ENCODE measurements at regions not wholly inside any gene's neighbourhood (a gene's known extent, or its start where the extent isn't known, plus 50 kb on each side); places are given as distances from the start of the nearest gene placed in this dataset.

DNA sequence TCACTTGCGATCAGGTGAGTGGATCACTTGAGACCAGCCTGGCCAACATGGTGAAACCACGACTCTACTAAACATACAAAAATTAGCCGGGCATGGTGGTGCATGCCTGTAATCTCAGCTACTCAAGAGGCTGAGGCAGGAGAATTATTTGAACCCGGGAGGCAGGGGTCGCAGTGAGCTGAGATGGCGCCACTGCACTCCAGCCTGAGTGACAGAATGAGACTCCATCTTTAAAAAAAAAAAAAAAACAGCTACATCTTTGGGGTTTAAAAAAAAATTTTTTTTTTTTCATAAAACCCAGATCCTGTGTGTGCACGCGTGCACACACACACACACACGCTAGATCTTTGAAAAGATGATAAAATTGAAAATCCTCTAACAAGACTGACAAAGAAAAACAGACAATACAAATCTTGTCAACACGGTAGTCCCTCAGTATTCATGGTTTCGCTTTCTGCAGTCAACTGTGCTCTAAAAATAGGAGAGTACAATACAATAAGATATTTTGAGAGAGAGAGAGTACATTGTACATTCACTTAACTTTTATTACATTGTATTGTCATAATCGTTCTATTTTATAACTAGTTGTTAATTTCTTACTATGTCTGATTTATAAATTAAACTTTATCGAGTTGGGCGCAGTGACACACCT lies 295.3 kb upstream of the RGS6 start:
- in situ Hi-C loops (cut with MboI; ENCODE audit: low pct_unique_long_range_greater_than_20kb in 2 of 9, low sequenced_read_pairs in 9 of 9, unreplicated experiment in 9 of 9): no loop called here
- Histone ChIP-seq H3K27ac (no peak overlapping the region), H3K4me3 (no peak overlapping the region), H3K4me1 (replicated peaks in 1 of 2) (no peaks in the 10 kb centered on the region)
- WGBS, 10 experiments: 90 to 100% (median 97%) methylated on average over 2 to 14 of the region's 14 CpGs
- no peak for ATAC-seq (replicated peaks in 6 of 8)

DNA sequence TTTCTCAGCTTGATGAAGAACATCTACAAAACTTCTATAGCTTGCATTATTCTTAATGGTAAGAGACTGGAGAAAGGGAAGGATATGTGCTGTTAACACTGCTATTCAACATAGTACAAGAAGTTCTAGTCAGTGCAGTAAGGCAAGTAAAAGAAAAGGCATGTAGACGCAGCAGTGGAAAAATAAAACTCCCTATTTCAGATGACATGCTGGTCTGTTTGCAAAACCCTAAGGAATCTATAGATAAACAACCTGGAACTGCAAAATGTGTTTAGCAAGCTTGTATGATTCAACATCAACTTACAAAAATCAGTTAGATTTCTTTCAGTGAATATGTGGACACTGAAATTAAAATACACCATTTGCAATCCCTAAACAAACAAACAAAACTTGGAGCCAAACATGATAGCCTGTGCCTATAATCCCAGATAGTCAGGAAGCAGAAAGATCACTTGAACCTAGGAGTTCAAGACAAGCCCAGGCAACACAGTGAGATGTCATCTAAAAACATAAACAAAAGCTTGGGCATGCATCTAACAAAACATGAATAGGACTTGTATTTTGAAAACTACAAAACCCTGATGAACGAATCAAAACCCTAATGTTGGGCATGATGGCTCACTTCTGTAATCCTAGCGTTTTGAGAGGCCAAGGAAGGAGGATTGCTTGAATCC lies 293.6 kb upstream of the RGS6 start:
- Histone ChIP-seq H3K27ac (no peak overlapping the region), H3K4me3 (no peak overlapping the region), H3K4me1 (replicated peaks in 1 of 2) (no peaks in the 10 kb centered on the region)
- in situ Hi-C loops (cut with MboI; ENCODE audit: low pct_unique_long_range_greater_than_20kb in 2 of 9, low sequenced_read_pairs in 9 of 9, unreplicated experiment in 9 of 9): no loop called here
- no peak for ATAC-seq (replicated peaks in 6 of 8)
- WGBS, 10 experiments: 75 to 100% (median 94%) methylated on average over 1 to 3 of the region's 3 CpGs

DNA sequence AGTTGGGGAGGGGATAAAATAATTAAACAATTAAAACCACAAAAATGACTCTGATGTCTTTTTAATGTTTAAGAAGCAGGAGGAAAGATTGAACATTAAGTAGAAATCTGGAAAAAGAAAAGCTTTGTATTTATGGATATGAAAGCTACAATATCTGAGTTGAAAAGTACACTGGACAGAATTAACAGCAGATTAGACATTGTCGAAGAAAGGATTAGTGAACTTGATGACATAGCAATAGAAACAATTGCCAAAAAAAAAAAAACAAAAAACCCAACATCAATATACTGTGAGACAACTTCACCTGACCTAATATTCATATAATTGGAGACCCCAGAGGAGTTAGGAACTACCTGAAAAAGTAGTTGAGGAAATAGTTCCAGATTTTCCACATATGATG lies 289.5 kb upstream of the RGS6 start:
- H3K4me1 ChIP-seq (replicated peaks in 1 of 2): no peaks in the 10 kb centered on the region
- H3K27ac ChIP-seq: no peak overlapping the region
- ATAC-seq (replicated peaks in 6 of 8): no peak
- H3K4me3 ChIP-seq: no peak overlapping the region
- 86 to 100% (median 92%) methylated on average over 1 of the region's 1 CpG; no CpG with 5 or more reads in 2 of the 10 experiments for WGBS, 10 experiments
- in situ Hi-C loops (cut with MboI; ENCODE audit: low pct_unique_long_range_greater_than_20kb in 2 of 9, low sequenced_read_pairs in 9 of 9, unreplicated experiment in 9 of 9): no loop called here

DNA sequence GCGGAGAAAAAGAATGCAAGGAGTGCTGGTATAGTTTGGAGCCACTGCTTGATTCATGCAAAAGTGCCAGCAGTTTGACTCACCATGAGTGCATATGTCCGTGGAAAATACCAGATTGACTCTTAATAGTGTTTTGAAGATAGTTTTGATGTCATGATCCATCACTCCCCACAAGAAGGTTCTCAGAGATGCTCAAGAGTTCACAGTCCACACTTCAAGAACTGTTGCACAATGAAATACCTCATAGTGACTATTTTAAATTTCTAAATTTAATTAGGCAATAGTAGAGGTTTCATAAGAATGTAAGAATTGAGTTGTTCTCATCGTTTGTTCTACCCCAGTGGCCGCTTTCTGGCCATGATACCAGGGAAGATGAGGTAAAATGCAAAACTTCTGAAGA lies 286.6 kb upstream of the RGS6 start:
- H3K4me1 ChIP-seq (replicated peaks in 1 of 2): no peaks in the 10 kb centered on the region
- no peak overlapping the region for H3K4me3 ChIP-seq
- H3K27ac ChIP-seq: no peak overlapping the region
- no peak for ATAC-seq (replicated peaks in 6 of 8)
- WGBS, 10 experiments: 0 to 100% (median 85%) methylated on average over 1 to 4 of the region's 4 CpGs; no CpG with 5 or more reads in 2 of the 10 experiments
- in situ Hi-C loops (cut with MboI; ENCODE audit: low pct_unique_long_range_greater_than_20kb in 2 of 9, low sequenced_read_pairs in 9 of 9, unreplicated experiment in 9 of 9): no loop called here

DNA sequence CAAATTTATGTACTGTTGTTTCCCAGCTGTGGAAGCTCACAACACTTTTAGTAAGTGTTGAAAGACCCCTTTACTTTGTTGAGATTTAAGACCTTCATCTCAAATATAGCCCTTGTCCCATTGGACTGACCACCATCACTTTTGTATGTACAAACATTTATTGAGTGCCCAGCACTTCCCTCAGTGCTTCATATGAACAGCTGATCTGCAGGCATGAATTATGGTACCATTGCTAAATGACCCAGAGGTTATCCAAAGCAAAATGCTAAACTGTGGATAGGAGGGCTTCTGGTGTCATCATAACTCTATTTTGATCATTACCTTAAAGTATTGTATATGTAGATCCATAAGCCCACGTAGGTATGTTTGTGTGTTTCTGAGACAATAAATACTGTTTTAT lies 285.7 kb upstream of the RGS6 start:
- Histone ChIP-seq H3K27ac (no peak overlapping the region), H3K4me3 (no peak overlapping the region), H3K4me1 (replicated peaks in 1 of 2) (no peaks in the 10 kb centered on the region)
- no peak for ATAC-seq (replicated peaks in 6 of 8)
- in situ Hi-C loops (cut with MboI; ENCODE audit: low pct_unique_long_range_greater_than_20kb in 2 of 9, low sequenced_read_pairs in 9 of 9, unreplicated experiment in 9 of 9): no loop called here
- 80 to 100% (median 100%) methylated on average over 1 of the region's 1 CpG; no CpG with 5 or more reads in 4 of the 10 experiments for WGBS, 10 experiments

DNA sequence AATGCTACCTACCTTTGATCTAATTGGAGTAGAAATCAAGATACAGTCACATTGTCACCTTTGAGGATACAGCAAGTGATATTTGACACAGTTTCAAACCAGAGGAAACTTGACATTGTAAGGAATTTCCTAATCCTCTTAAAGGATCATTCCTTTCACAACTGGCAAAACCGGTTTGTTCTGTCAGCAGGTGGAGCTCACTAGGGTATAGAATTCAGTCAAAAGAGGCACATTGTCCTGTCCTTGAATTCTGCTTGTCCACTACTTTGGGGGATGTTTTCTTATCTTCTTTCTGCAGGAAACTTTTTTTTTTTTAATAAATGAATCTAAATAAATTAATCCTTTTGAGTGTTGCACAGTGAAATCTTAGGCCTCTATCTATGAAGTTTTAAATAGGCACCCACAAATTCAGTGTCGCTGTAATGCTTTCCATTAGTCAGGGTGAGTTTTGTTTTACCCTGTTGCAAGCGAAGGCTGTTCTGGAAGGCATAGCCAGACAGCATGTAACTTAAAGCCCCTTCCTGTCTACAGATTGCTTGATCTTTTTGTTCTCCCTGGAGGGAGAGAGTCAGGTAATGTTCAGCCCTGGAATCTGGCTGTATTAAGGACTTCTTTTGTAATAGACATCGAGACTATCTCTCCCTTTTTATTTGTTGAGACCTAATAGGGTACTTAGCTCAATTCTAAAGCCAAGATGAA lies 285.0 kb upstream of the RGS6 start:
- in situ Hi-C loops (cut with MboI; ENCODE audit: low pct_unique_long_range_greater_than_20kb in 2 of 9, low sequenced_read_pairs in 9 of 9, unreplicated experiment in 9 of 9): no loop called here
- no peak overlapping the region for H3K4me3 ChIP-seq
- ATAC-seq (replicated peaks in 6 of 8): no peak

DNA sequence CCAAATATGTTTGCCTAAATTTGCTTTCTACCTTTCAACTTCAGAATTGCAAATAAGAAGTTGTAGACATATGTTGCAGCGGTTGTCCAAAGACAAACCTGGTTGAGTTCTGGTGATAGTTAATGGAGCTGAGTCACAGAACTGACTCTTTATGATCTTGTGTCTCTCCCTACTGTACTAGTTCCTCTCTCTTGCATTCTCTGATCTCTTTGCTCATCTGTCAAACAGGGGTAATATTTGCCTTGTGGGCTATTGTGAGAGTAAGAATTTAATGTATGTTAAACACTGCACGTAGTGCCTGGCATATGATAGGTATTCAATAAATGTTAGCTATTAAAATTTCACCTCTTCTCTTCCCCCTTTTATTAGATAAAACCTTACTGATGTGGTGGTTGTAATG lies 283.5 kb upstream of the RGS6 start:
- in situ Hi-C loops (cut with MboI; ENCODE audit: low pct_unique_long_range_greater_than_20kb in 2 of 9, low sequenced_read_pairs in 9 of 9, unreplicated experiment in 9 of 9): no loop called here
- no peak for ATAC-seq (replicated peaks in 6 of 8)
- WGBS, 10 experiments: 6 to 100% (median 89%) methylated on average over 1 to 2 of the region's 2 CpGs; no CpG with 5 or more reads in 3 of the 10 experiments
- Histone ChIP-seq H3K4me3 (no peak overlapping the region), H3K4me1 (replicated peaks in 1 of 2) (no peaks in the 10 kb centered on the region), H3K27ac (no peak overlapping the region)

More for the DNA sequence above, 285.0 kb upstream of the RGS6 start:
- Histone ChIP-seq H3K4me1 (replicated peaks in 1 of 2) (no peaks in the 10 kb centered on the region), H3K27ac (no peak overlapping the region)
- 20 to 96% (median 84%) methylated on average over 1 to 4 of the region's 4 CpGs; no CpG with 5 or more reads in 1 of the 10 experiments for WGBS, 10 experiments

DNA sequence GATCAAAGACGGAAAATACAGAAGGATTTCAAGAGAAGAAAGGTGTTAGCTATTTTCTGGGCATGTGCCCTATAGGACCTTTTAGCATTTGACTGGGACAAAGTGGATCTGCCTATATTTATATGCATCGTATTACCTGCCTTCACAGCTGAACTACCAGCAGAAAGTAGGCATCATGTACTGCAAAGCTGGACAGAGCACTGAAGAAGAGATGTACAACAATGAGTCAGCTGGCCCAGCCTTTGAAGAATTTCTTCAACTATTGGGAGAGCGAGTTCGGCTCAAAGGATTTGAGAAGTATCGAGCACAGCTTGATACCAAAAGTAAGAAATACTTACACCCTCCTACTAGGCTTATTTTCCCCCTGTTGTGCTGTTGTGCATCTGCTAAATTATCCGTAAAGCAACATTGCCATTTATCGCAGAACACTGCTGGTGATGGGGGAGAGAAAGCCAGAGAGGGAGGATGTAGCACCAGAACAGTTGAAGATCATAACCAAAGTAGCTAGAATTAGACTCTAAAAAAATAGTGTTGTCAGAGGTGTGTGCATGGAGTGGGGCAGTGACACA lies 282.0 kb upstream of the RGS6 start:
- in situ Hi-C loops (cut with MboI; ENCODE audit: low pct_unique_long_range_greater_than_20kb in 2 of 9, low sequenced_read_pairs in 9 of 9, unreplicated experiment in 9 of 9): no loop called here
- WGBS, 10 experiments: 93 to 100% (median 97%) methylated on average over 1 to 7 of the region's 7 CpGs
- H3K4me1 ChIP-seq (replicated peaks in 1 of 2): no peaks in the 10 kb centered on the region
- H3K4me3 ChIP-seq: no peak overlapping the region
- no peak for ATAC-seq (replicated peaks in 6 of 8)
- H3K27ac ChIP-seq: no peak overlapping the region

DNA sequence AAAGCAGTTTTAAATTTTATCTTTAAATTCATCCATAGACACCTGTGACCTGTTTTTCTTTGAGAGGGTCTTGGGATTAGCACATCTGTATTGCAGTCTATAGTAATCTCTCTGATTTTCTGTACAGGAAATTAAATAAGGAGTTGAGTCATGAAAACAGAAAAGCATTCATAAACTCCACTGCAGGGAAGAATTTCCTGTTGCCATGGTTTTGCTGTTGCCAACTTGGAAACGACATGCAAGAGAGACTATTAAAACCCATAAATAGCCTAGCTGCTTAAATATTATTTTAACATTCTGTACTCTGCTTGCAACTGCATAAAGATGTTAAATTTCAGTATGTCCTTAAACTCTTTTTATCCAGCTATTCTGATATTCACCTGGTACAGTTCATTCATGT lies 281.0 kb upstream of the RGS6 start:
- no peak overlapping the region for H3K27ac ChIP-seq
- 0 to 100% (median 63%) methylated on average over 1 of the region's 1 CpG; no CpG with 5 or more reads in 3 of the 10 experiments for WGBS, 10 experiments
- ATAC-seq (replicated peaks in 6 of 8): peak in 4 of 8 experiments; percentile 45 to 92 (median 75)
- no peak overlapping the region for H3K4me3 ChIP-seq
- in situ Hi-C loops (cut with MboI; ENCODE audit: low pct_unique_long_range_greater_than_20kb in 2 of 9, low sequenced_read_pairs in 9 of 9, unreplicated experiment in 9 of 9): no loop called here
- H3K4me1 ChIP-seq (replicated peaks in 1 of 2): no peaks in the 10 kb centered on the region

DNA sequence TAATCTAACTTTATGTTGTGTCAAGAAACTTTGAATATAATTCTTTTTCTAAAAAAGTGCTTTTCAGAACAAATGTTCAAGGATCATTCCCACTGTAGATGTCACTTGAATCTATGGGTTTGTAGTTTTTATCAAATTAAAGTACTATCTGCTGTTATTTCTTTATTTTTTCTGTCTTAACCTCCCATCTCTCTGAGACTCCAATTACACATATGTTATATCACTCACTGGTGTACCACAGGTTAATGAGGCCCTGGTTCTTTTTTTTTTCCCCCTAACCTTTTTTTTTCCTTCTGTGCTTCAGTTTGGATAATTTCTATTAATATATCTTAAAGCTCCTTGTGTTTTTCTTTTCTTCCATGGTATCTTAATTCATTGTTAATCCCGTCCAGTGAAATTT lies 279.9 kb upstream of the RGS6 start:
- Histone ChIP-seq H3K27ac (no peak overlapping the region), H3K4me1 (replicated peaks in 1 of 2) (no peaks in the 10 kb centered on the region), H3K4me3 (no peak overlapping the region)
- in situ Hi-C loops (cut with MboI; ENCODE audit: low pct_unique_long_range_greater_than_20kb in 2 of 9, low sequenced_read_pairs in 9 of 9, unreplicated experiment in 9 of 9): no loop called here
- 43 to 100% (median 96%) methylated on average over 1 of the region's 1 CpG; no CpG with 5 or more reads in 2 of the 10 experiments for WGBS, 10 experiments
- no peak for ATAC-seq (replicated peaks in 6 of 8)

DNA sequence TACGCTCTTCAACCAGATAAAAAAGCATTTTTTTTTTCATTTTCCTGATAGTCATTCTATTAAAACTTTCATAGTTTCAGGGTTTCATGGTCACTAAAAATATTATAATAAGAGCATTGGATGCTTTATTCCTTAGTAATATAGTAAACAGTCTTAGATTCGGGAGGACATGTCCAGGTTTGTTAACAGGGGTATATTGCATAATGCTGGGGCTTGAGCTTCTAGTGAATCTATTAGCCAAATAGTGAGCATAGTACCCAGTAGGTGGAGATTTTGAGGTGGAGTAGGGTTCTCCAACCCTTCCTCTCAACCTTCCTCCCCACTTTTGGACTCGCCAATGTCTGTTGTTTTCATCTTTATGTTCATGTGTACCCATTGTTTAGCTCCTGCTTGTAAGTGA lies 277.4 kb upstream of the RGS6 start:
- 91 to 100% (median 98%) methylated on average over 1 to 3 of the region's 3 CpGs; no CpG with 5 or more reads in 2 of the 10 experiments for WGBS, 10 experiments
- Histone ChIP-seq H3K27ac (no peak overlapping the region), H3K4me1 (replicated peaks in 1 of 2) (no peaks in the 10 kb centered on the region), H3K4me3 (no peak overlapping the region)
- no peak for ATAC-seq (replicated peaks in 6 of 8)
- in situ Hi-C loops (cut with MboI; ENCODE audit: low pct_unique_long_range_greater_than_20kb in 2 of 9, low sequenced_read_pairs in 9 of 9, unreplicated experiment in 9 of 9): no loop called here

DNA sequence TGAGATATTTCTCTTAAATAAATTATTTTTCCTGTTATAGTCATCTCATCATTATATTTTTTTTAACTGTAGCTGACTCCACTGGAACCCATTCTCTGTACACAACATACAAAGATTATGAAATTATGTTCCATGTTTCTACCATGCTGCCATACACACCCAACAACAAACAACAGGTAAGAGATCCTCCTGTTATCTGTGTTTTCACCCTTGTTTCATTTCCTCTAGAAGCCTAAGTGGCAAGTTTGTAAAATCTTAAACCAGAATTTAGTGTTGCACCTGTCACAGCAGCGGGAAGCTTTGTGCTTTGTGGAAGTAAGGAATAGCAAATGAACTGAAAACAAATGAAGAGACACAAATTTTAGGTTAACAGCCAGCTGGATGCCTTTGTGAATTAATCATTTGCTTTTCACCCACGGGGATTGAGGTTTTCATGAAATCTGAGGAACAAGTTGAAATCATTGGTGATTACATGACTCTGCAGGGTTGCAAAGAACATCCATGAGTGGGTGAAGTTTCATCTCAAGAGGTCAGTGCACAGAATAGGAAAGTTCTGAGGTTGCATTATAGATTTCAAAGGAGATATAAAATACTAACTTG lies 273.9 kb upstream of the RGS6 start:
- Histone ChIP-seq H3K4me3 (no peak overlapping the region), H3K4me1 (replicated peaks in 1 of 2) (no peaks in the 10 kb centered on the region), H3K27ac (no peak overlapping the region)
- in situ Hi-C loops (cut with MboI; ENCODE audit: low pct_unique_long_range_greater_than_20kb in 2 of 9, low sequenced_read_pairs in 9 of 9, unreplicated experiment in 9 of 9): no loop called here
- no peak for ATAC-seq (replicated peaks in 6 of 8)
- WGBS, 10 experiments: 20 to 90% (median 50%) methylated on average over 1 to 2 of the region's 2 CpGs; no CpG with 5 or more reads in 1 of the 10 experiments

DNA sequence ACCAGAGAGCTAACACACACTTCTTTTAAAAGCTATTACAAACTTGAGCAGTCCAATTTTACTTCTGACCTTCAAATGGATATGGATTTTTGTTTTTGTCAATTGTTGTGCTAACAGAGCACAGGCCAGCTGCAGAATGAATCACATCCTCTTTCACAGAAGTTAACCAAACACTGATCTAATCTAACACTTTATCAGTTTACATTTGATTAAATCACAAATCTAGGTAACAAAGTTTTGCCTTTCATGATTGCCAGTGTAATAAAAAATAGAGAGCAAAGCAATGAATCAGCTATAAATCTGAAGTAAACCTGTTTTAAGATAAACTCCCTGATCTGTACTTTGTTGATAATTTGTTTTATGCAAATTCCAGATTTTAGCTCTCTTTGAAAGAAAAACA lies 273.1 kb upstream of the RGS6 start:
- ATAC-seq (replicated peaks in 6 of 8): peak in 1 of 8 experiments; percentile 39
- Histone ChIP-seq H3K27ac (no peak overlapping the region), H3K4me3 (no peak overlapping the region), H3K4me1 (replicated peaks in 1 of 2) (no peaks in the 10 kb centered on the region)
- in situ Hi-C loops (cut with MboI; ENCODE audit: low pct_unique_long_range_greater_than_20kb in 2 of 9, low sequenced_read_pairs in 9 of 9, unreplicated experiment in 9 of 9): no loop called here

Measured in motor neuron (in vitro differentiated cells).